ENCODE measurements at regions not wholly inside any gene's neighbourhood (a gene's known extent, or its start where the extent isn't known, plus 50 kb on each side); places are given as distances from the start of the nearest gene placed in this dataset.

DNA sequence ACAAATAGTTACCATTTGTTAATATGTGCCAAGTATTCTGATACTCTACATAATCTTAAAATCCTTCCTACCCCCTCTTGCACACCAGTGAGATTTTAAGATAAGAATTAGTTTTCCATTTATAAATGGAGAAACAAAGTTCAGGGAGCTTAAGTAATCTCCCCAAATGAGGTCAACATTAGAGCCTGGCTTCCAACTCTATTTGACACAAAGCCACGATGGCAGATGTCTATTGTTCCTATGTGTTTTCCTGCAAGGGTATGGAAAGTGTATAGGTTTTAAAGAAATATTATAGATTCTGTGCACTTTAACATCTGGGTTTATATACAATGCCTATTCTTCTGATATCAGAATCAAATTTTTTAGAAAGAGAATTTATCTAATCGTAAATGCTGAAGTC is 143.9 kb upstream of the SEMA3C start (continued):
- TF ChIP-seq, protein P1, sequence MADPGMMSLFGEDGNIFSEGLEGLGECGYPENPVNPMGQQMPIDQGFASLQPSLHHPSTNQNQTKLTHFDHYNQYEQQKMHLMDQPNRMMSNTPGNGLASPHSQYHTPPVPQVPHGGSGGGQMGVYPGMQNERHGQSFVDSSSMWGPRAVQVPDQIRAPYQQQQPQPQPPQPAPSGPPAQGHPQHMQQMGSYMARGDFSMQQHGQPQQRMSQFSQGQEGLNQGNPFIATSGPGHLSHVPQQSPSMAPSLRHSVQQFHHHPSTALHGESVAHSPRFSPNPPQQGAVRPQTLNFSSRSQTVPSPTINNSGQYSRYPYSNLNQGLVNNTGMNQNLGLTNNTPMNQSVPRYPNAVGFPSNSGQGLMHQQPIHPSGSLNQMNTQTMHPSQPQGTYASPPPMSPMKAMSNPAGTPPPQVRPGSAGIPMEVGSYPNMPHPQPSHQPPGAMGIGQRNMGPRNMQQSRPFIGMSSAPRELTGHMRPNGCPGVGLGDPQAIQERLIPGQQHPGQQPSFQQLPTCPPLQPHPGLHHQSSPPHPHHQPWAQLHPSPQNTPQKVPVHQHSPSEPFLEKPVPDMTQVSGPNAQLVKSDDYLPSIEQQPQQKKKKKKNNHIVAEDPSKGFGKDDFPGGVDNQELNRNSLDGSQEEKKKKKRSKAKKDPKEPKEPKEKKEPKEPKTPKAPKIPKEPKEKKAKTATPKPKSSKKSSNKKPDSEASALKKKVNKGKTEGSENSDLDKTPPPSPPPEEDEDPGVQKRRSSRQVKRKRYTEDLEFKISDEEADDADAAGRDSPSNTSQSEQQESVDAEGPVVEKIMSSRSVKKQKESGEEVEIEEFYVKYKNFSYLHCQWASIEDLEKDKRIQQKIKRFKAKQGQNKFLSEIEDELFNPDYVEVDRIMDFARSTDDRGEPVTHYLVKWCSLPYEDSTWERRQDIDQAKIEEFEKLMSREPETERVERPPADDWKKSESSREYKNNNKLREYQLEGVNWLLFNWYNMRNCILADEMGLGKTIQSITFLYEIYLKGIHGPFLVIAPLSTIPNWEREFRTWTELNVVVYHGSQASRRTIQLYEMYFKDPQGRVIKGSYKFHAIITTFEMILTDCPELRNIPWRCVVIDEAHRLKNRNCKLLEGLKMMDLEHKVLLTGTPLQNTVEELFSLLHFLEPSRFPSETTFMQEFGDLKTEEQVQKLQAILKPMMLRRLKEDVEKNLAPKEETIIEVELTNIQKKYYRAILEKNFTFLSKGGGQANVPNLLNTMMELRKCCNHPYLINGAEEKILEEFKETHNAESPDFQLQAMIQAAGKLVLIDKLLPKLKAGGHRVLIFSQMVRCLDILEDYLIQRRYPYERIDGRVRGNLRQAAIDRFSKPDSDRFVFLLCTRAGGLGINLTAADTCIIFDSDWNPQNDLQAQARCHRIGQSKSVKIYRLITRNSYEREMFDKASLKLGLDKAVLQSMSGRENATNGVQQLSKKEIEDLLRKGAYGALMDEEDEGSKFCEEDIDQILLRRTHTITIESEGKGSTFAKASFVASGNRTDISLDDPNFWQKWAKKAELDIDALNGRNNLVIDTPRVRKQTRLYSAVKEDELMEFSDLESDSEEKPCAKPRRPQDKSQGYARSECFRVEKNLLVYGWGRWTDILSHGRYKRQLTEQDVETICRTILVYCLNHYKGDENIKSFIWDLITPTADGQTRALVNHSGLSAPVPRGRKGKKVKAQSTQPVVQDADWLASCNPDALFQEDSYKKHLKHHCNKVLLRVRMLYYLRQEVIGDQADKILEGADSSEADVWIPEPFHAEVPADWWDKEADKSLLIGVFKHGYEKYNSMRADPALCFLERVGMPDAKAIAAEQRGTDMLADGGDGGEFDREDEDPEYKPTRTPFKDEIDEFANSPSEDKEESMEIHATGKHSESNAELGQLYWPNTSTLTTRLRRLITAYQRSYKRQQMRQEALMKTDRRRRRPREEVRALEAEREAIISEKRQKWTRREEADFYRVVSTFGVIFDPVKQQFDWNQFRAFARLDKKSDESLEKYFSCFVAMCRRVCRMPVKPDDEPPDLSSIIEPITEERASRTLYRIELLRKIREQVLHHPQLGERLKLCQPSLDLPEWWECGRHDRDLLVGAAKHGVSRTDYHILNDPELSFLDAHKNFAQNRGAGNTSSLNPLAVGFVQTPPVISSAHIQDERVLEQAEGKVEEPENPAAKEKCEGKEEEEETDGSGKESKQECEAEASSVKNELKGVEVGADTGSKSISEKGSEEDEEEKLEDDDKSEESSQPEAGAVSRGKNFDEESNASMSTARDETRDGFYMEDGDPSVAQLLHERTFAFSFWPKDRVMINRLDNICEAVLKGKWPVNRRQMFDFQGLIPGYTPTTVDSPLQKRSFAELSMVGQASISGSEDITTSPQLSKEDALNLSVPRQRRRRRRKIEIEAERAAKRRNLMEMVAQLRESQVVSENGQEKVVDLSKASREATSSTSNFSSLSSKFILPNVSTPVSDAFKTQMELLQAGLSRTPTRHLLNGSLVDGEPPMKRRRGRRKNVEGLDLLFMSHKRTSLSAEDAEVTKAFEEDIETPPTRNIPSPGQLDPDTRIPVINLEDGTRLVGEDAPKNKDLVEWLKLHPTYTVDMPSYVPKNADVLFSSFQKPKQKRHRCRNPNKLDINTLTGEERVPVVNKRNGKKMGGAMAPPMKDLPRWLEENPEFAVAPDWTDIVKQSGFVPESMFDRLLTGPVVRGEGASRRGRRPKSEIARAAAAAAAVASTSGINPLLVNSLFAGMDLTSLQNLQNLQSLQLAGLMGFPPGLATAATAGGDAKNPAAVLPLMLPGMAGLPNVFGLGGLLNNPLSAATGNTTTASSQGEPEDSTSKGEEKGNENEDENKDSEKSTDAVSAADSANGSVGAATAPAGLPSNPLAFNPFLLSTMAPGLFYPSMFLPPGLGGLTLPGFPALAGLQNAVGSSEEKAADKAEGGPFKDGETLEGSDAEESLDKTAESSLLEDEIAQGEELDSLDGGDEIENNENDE (IDR thresholded peaks at IDR 0.05; ENCODE audit: insufficient replicate concordance, low read length), result no peak
- TF ChIP-seq PHF8 (conservative IDR thresholded peaks at IDR 0.05; ENCODE audit: low read depth, low read length) (no peak), RBBP5 (IDR thresholded peaks at IDR 0.05; ENCODE audit: borderline replicate concordance, low read depth, low read length) (no peak), TEAD4 (IDR thresholded peaks at IDR 0.05; ENCODE audit: low read depth, low read length) (no peak), EGR1 (IDR thresholded peaks at IDR 0.05; ENCODE audit: borderline replicate concordance, low read depth, low read length) (no peak), EZH2 (IDR thresholded peaks at IDR 0.05; ENCODE audit: low read depth, low read length, severe bottlenecking) (no peak), GABPA (IDR thresholded peaks at IDR 0.05; ENCODE audit: borderline replicate concordance, insufficient read depth, low read length) (no peak), MAX (IDR thresholded peaks at IDR 0.05) (no peak), JUN (IDR thresholded peaks at IDR 0.05; ENCODE audit: low read depth, low read length) (no peak), CHD2 (IDR thresholded peaks at IDR 0.05; ENCODE audit: low read length) (no peak)
